GM13977 (cell line): ENCODE measurements at regions not wholly inside any gene's neighbourhood (a gene's known extent, or its start where the extent isn't known, plus 50 kb on each side); places are given as distances from the start of the nearest gene placed in this dataset.

ENCODE experiments used
- DNase-seq: peaks from one replicate; pipeline ENCODE4 v3.0.0; 2012; ENCODE audit warnings: low spot score
- CTCF ChIP-seq: IDR thresholded peaks from 2 replicates; pipeline ENCODE4 v1.5.1; 2012; ENCODE audit warnings: mild to moderate bottlenecking, control low read depth; ENCODE audit not compliant: insufficient read depth; ENCODE audit errors: extremely low read depth, missing control alignments
- in situ Hi-C: fragments of 300-500 bp; cut with MboI; formaldehyde crosslinking; loops from one replicate; pipeline ENCODE4 v1.12.0; 2022; ENCODE audit warnings: low sequenced_read_pairs, low pct_unique_long_range_greater_than_20kb, mixed read lengths, inconsistent platforms; ENCODE audit not compliant: unreplicated experiment

- no peak for DNase-seq
- in situ Hi-C loops = no loop called here
- TF ChIP-seq CTCF = no peak
Measured at GRCh38 chr5:58224221-58224620, 235.7 kb downstream of the PLK2 start.

GRCh38 chr5:58215364-58215763 is 244.5 kb downstream of the PLK2 start:
- in situ Hi-C loops = no loop called here
- TF ChIP-seq CTCF = no peak
- DNase-seq = no peak

- no peak for TF ChIP-seq CTCF
- DNase-seq = no peak
- in situ Hi-C loops = no loop called here
Measured at GRCh38 chr5:58211441-58211840, 248.4 kb downstream of the PLK2 start.

GRCh38 chr5:58208674-58209073 is 251.2 kb downstream of the PLK2 start:
- no peak for TF ChIP-seq CTCF
- no peak for DNase-seq
- in situ Hi-C loops = no loop called here

- no peak for TF ChIP-seq CTCF
- in situ Hi-C loops = no loop called here
- DNase-seq = no peak
Measured at GRCh38 chr5:58207076-58207475, 252.8 kb downstream of the PLK2 start.

- no peak for TF ChIP-seq CTCF
- DNase-seq = no peak
- in situ Hi-C loops = no loop called here
Measured at GRCh38 chr5:58204966-58205365, 254.9 kb downstream of the PLK2 start.

GRCh38 chr5:58202941-58203444 is 256.9 kb downstream of the PLK2 start:
- DNase-seq = no peak
- TF ChIP-seq CTCF = no peak
- in situ Hi-C loops = no loop called here
